Adipocyte (in vitro differentiated cells): ENCODE measurements at regions not wholly inside any gene's neighbourhood (a gene's known extent, or its start where the extent isn't known, plus 50 kb on each side); places are given as distances from the start of the nearest gene placed in this dataset.

Experiments
- DNase-seq: peaks from one replicate; pipeline ENCODE4 v3.0.0-alpha.2; 2015; ENCODE audit warnings: low read depth
- H3K27me3 ChIP-seq: replicated peaks from 2 replicates; pipeline ENCODE4 v1.7.0; 2013; ENCODE audit warnings: mild to moderate bottlenecking, low read length, moderate library complexity; ENCODE audit not compliant: control insufficient read depth, insufficient read depth
- H3K36me3 ChIP-seq: 2 replicates; pipeline ENCODE4 v1.7.0; 2013; ENCODE audit warnings: low read length, mild to moderate bottlenecking, moderate library complexity; ENCODE audit not compliant: control insufficient read depth, insufficient read depth, severe bottlenecking
- H3K4me1 ChIP-seq: 2 replicates; pipeline ENCODE4 v1.7.0; 2013; ENCODE audit warnings: mild to moderate bottlenecking, low read length, moderate library complexity; ENCODE audit not compliant: control insufficient read depth, insufficient read depth
- H3K4me3 ChIP-seq: 2 replicates; pipeline ENCODE4 v1.7.0; 2013; ENCODE audit warnings: mild to moderate bottlenecking, low read length, moderate library complexity
- H3K9ac ChIP-seq: 2 replicates; pipeline ENCODE4 v1.7.0; 2013; ENCODE audit warnings: mild to moderate bottlenecking, low read length, moderate library complexity
- H3K9me3 ChIP-seq: 2 replicates; pipeline ENCODE4 v1.7.0; 2013; ENCODE audit warnings: mild to moderate bottlenecking, low read length, moderate library complexity; ENCODE audit not compliant: control insufficient read depth

DNA sequence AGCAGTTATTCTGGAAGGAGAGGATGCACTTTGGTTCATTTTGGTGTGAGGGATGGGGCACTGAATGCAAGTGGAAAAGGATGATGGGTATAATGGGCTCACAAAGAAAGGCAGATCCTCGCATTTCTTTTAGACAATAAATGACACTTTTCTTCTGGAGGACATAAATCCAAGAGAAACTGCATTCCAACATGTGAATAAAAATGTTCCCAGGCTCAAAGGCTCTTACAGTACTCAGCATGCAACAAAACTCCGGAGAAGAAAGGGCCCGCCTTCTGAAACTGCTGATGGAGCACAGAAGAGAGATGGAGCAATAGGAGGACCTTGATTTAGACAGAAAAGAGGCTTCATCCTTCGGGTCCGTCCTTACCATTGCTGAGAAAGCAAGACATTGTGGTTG is 538.2 kb upstream of the DPP6 start:
- peaks cover 5% of the 10 kb centered on the region for H3K9me3 ChIP-seq

GRCh38 chr7:153515359-153515758 is 536.8 kb upstream of the DPP6 start:
- no peak for DNase-seq
- Histone ChIP-seq H3K36me3 (no peaks in the 10 kb centered on the region), H3K9ac (no peak overlapping the region), H3K4me1 (no peaks in the 10 kb centered on the region), H3K27me3 (no peaks in the 10 kb centered on the region), H3K9me3 (peaks cover 5% of the 10 kb centered on the region), H3K4me3 (no peak overlapping the region)

More for the DNA sequence above, 538.2 kb upstream of the DPP6 start:
- Histone ChIP-seq H3K27me3 (no peaks in the 10 kb centered on the region), H3K9ac (no peak overlapping the region), H3K4me1 (no peaks in the 10 kb centered on the region), H3K36me3 (no peaks in the 10 kb centered on the region), H3K4me3 (no peak overlapping the region)
- no peak for DNase-seq

DNA sequence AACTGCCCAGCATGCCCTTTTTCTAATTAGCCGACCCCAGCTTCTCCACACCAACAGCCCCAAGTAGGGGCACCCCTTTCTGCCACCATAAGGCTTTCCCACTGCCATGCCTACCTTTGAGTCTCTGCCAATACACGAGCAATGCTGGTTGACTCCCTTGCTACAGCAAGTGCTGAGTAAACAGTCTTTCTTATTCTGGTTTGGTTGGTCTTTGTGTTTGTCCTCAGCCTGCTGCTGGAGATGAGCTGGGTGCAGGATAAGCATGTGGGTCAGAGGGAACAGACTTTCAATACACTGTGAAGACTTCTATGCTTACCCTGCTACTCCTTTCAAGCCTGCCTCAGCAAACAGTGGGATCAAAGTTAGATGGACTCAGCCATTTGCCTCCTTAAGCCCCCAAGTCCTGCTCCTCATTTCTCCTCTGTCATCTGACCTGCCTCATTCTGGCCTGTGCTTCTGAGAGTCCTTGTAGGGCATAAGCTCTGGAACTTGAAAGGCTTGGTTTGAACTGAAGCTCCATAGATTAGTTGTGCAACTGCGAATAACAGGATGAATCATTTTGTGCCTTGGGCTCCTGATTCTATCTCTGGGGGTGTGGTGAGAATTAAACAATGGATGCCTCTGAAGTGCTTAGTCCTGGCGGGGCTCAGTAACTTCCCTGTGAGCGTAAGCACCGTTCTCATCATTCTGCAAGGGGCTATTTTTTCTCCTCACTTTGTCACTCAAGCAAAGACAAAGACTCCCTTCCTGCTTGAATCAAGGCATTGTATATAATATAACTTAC is 533.8 kb upstream of the DPP6 start:
- Histone ChIP-seq H3K4me1 (no peaks in the 10 kb centered on the region), H3K27me3 (no peaks in the 10 kb centered on the region), H3K36me3 (no peaks in the 10 kb centered on the region), H3K9me3 (no peaks in the 10 kb centered on the region), H3K4me3 (no peak overlapping the region), H3K9ac (no peak overlapping the region)
- no peak for DNase-seq

DNA sequence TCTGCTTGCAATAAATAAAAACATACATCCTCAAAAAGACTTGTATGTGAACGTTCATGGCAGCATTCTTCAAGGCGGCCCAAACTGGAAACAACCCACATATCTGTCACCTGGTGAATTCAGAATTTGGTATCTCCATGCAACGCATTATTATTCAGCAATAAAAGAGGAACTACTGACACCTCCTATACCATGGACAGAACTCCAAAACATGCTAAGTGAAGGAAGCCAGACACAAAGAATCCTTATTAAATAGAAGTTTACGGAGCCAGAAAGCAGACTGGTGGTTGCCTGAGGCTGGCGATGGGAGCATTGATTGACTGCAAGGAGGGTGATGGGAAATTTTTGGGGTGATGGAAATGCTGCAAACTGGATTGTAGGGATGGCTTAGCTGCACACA is 530.8 kb upstream of the DPP6 start:
- no peak overlapping the region for H3K4me3 ChIP-seq
- H3K4me1 ChIP-seq: no peaks in the 10 kb centered on the region
- no peak for DNase-seq
- no peaks in the 10 kb centered on the region for H3K36me3 ChIP-seq
- no peaks in the 10 kb centered on the region for H3K27me3 ChIP-seq
- H3K9me3 ChIP-seq: no peaks in the 10 kb centered on the region
- no peak overlapping the region for H3K9ac ChIP-seq

- H3K9me3 ChIP-seq: no peaks in the 10 kb centered on the region
- DNase-seq: no peak
- no peak overlapping the region for H3K9ac ChIP-seq
Measured at GRCh38 chr7:153522261-153522660, 529.9 kb upstream of the DPP6 start.

GRCh38 chr7:153523320-153524015 is 528.7 kb upstream of the DPP6 start:
- H3K9me3 ChIP-seq: no peaks in the 10 kb centered on the region
- no peak for DNase-seq
- no peak overlapping the region for H3K9ac ChIP-seq
- H3K4me3 ChIP-seq: no peak overlapping the region
- H3K36me3 ChIP-seq: no peaks in the 10 kb centered on the region
- H3K27me3 ChIP-seq: no peaks in the 10 kb centered on the region
- no peaks in the 10 kb centered on the region for H3K4me1 ChIP-seq

More at GRCh38 chr7:153522261-153522660, 529.9 kb upstream of the DPP6 start:
- Histone ChIP-seq H3K36me3 (no peaks in the 10 kb centered on the region), H3K4me1 (no peaks in the 10 kb centered on the region), H3K4me3 (no peak overlapping the region), H3K27me3 (no peaks in the 10 kb centered on the region)

- H3K27me3 ChIP-seq: no peaks in the 10 kb centered on the region
- no peaks in the 10 kb centered on the region for H3K36me3 ChIP-seq
- H3K9me3 ChIP-seq: no peaks in the 10 kb centered on the region
- no peak overlapping the region for H3K9ac ChIP-seq
- no peak for DNase-seq
- no peaks in the 10 kb centered on the region for H3K4me1 ChIP-seq
- no peak overlapping the region for H3K4me3 ChIP-seq
Measured at GRCh38 chr7:153524070-153524601, 528.1 kb upstream of the DPP6 start.

DNA sequence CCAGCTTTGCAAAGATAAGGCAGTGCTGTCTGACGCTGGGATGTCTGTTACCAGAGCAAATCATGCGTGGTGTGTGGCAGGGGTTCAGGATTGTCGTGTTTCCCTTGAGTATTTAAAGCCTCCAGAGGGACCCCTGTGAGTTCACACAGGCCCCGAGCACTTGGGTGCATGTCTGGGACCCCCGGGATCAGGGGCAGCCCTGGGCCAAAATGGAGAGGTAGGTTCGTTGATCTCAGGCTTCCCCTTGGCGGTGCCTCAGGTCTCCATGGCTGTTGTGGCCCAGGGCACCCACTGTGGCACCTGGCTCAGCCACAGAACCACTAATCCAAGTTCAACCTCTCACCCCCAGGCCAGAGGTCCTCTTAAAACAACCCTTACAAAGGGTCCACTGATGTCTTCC is 523.1 kb upstream of the DPP6 start:
- H3K36me3 ChIP-seq: no peaks in the 10 kb centered on the region
- DNase-seq: no peak
- H3K9me3 ChIP-seq: no peaks in the 10 kb centered on the region
- no peaks in the 10 kb centered on the region for H3K27me3 ChIP-seq
- H3K4me3 ChIP-seq: no peak overlapping the region
- no peaks in the 10 kb centered on the region for H3K4me1 ChIP-seq
- no peak overlapping the region for H3K9ac ChIP-seq

- Histone ChIP-seq H3K27me3 (no peaks in the 10 kb centered on the region), H3K4me3 (no peak overlapping the region), H3K9me3 (no peaks in the 10 kb centered on the region), H3K9ac (no peak overlapping the region), H3K4me1 (no peaks in the 10 kb centered on the region), H3K36me3 (no peaks in the 10 kb centered on the region)
- DNase-seq: no peak
Measured at GRCh38 chr7:153529651-153530165, 522.5 kb upstream of the DPP6 start.

DNA sequence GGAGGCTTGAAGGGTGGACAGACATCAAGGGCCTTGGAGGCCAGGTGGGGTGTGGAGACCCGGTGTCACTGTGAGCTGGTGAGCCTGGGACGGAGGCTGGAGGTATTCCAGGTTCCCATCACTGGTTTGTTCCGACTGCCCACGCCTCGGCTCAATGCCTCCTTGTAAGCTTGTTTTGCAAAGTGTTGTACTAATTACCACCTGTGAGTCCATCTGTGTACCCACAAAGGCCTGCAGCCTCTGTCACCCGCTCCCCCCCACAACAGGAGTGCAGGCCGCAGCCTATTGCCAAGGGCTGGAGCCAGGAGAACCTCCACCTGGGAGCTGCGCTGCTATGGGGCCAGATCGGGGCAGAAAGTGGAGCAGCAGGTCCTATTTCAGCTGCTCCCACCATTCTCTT is 521.8 kb upstream of the DPP6 start:
- DNase-seq: no peak
- Histone ChIP-seq H3K4me3 (no peak overlapping the region), H3K9ac (no peak overlapping the region), H3K9me3 (no peaks in the 10 kb centered on the region), H3K4me1 (no peaks in the 10 kb centered on the region), H3K36me3 (no peaks in the 10 kb centered on the region), H3K27me3 (no peaks in the 10 kb centered on the region)

GRCh38 chr7:153532326-153532725 is 519.9 kb upstream of the DPP6 start:
- no peak for DNase-seq
- Histone ChIP-seq H3K9ac (no peak overlapping the region), H3K9me3 (no peaks in the 10 kb centered on the region), H3K4me1 (no peaks in the 10 kb centered on the region), H3K27me3 (no peaks in the 10 kb centered on the region), H3K4me3 (no peak overlapping the region), H3K36me3 (no peaks in the 10 kb centered on the region)
